ENCODE measurements at regions not wholly inside any gene's neighbourhood (a gene's known extent, or its start where the extent isn't known, plus 50 kb on each side); places are given as distances from the start of the nearest gene placed in this dataset.
A peak's percentile ranks its signal among the peaks of the same experiment; 100 is the strongest.

GRCh38 chr3:117660941-117661817 is 951.6 kb downstream of the TUSC7 start:
- no peak overlapping the region for H3K4me3 Mint-ChIP-seq
- H3K27ac Mint-ChIP-seq, result no peak overlapping the region
- no peaks in the 10 kb centered on the region for H3K9me3 Mint-ChIP-seq
- no peaks in the 10 kb centered on the region for H3K4me1 Mint-ChIP-seq
- no peaks in the 10 kb centered on the region for H3K36me3 Mint-ChIP-seq
- H3K27me3 Mint-ChIP-seq, result no peaks in the 10 kb centered on the region
- ATAC-seq, result no peak

GRCh38 chr3:117661818-117662095 is 952.2 kb downstream of the TUSC7 start:
- H3K4me3 Mint-ChIP-seq, result no peak overlapping the region
- no peak overlapping the region for H3K27ac Mint-ChIP-seq
- no peak for ATAC-seq
- H3K27me3 Mint-ChIP-seq, result no peaks in the 10 kb centered on the region
- no peaks in the 10 kb centered on the region for H3K9me3 Mint-ChIP-seq
- no peaks in the 10 kb centered on the region for H3K4me1 Mint-ChIP-seq
- no peaks in the 10 kb centered on the region for H3K36me3 Mint-ChIP-seq

- H3K4me3 Mint-ChIP-seq, result no peak overlapping the region
- H3K36me3 Mint-ChIP-seq, result no peaks in the 10 kb centered on the region
- H3K27me3 Mint-ChIP-seq, result no peaks in the 10 kb centered on the region
- no peaks in the 10 kb centered on the region for H3K9me3 Mint-ChIP-seq
- ATAC-seq, result no peak
- H3K4me1 Mint-ChIP-seq, result no peaks in the 10 kb centered on the region
- H3K27ac Mint-ChIP-seq, result no peak overlapping the region
Measured at GRCh38 chr3:117665296-117665695, 955.7 kb downstream of the TUSC7 start.

GRCh38 chr3:117666325-117666724 is 956.7 kb downstream of the TUSC7 start:
- Mint-ChIP-seq H3K4me3 (no peak overlapping the region), H3K27ac (no peak overlapping the region), H3K4me1 (no peaks in the 10 kb centered on the region), H3K9me3 (no peaks in the 10 kb centered on the region), H3K27me3 (no peaks in the 10 kb centered on the region), H3K36me3 (no peaks in the 10 kb centered on the region)
- no peak for ATAC-seq

GRCh38 chr3:117666812-117667211 is 957.2 kb downstream of the TUSC7 start:
- Mint-ChIP-seq H3K9me3 (no peaks in the 10 kb centered on the region), H3K36me3 (no peaks in the 10 kb centered on the region), H3K27ac (no peak overlapping the region), H3K4me3 (no peak overlapping the region), H3K4me1 (no peaks in the 10 kb centered on the region), H3K27me3 (no peaks in the 10 kb centered on the region)
- no peak for ATAC-seq

GRCh38 chr3:117669774-117670173 is 960.2 kb downstream of the TUSC7 start:
- no peaks in the 10 kb centered on the region for H3K9me3 Mint-ChIP-seq
- H3K36me3 Mint-ChIP-seq, result no peaks in the 10 kb centered on the region
- H3K4me1 Mint-ChIP-seq, result no peaks in the 10 kb centered on the region

GRCh38 chr3:117671722-117672318 is 962.2 kb downstream of the TUSC7 start:
- Mint-ChIP-seq H3K27me3 (no peaks in the 10 kb centered on the region), H3K4me3 (no peak overlapping the region), H3K36me3 (no peaks in the 10 kb centered on the region), H3K4me1 (no peaks in the 10 kb centered on the region), H3K27ac (no peak overlapping the region), H3K9me3 (no peaks in the 10 kb centered on the region)
- no peak for ATAC-seq

More at GRCh38 chr3:117669774-117670173, 960.2 kb downstream of the TUSC7 start:
- peak; percentile 17 for ATAC-seq
- no peak overlapping the region for H3K4me3 Mint-ChIP-seq
- no peaks in the 10 kb centered on the region for H3K27me3 Mint-ChIP-seq
- H3K27ac Mint-ChIP-seq, result no peak overlapping the region

GRCh38 chr3:117674321-117674720 is 964.7 kb downstream of the TUSC7 start:
- H3K27ac Mint-ChIP-seq, result no peak overlapping the region
- no peak for ATAC-seq
- no peaks in the 10 kb centered on the region for H3K9me3 Mint-ChIP-seq
- no peaks in the 10 kb centered on the region for H3K27me3 Mint-ChIP-seq
- no peak overlapping the region for H3K4me3 Mint-ChIP-seq
- no peaks in the 10 kb centered on the region for H3K36me3 Mint-ChIP-seq
- H3K4me1 Mint-ChIP-seq, result no peaks in the 10 kb centered on the region

GRCh38 chr3:117681619-117682018 is 972.0 kb downstream of the TUSC7 start:
- ATAC-seq, result no peak
- no peaks in the 10 kb centered on the region for H3K4me1 Mint-ChIP-seq
- H3K4me3 Mint-ChIP-seq, result no peak overlapping the region
- H3K27me3 Mint-ChIP-seq, result no peaks in the 10 kb centered on the region
- no peaks in the 10 kb centered on the region for H3K9me3 Mint-ChIP-seq
- no peaks in the 10 kb centered on the region for H3K36me3 Mint-ChIP-seq
- H3K27ac Mint-ChIP-seq, result no peak overlapping the region

- no peak for ATAC-seq
- no peaks in the 10 kb centered on the region for H3K9me3 Mint-ChIP-seq
Measured at GRCh38 chr3:117687096-117687495, 977.5 kb downstream of the TUSC7 start.

GRCh38 chr3:117688583-117688982 is 979.0 kb downstream of the TUSC7 start:
- no peak for ATAC-seq
- Mint-ChIP-seq H3K9me3 (no peaks in the 10 kb centered on the region), H3K4me1 (no peaks in the 10 kb centered on the region), H3K36me3 (no peaks in the 10 kb centered on the region), H3K27ac (no peak overlapping the region), H3K27me3 (no peaks in the 10 kb centered on the region), H3K4me3 (no peak overlapping the region)

More at GRCh38 chr3:117687096-117687495, 977.5 kb downstream of the TUSC7 start:
- H3K4me1 Mint-ChIP-seq, result no peaks in the 10 kb centered on the region
- H3K27ac Mint-ChIP-seq, result no peak overlapping the region
- H3K4me3 Mint-ChIP-seq, result no peak overlapping the region
- no peaks in the 10 kb centered on the region for H3K27me3 Mint-ChIP-seq
- H3K36me3 Mint-ChIP-seq, result no peaks in the 10 kb centered on the region

- Mint-ChIP-seq H3K27me3 (no peaks in the 10 kb centered on the region), H3K4me3 (no peak overlapping the region), H3K27ac (no peak overlapping the region), H3K9me3 (no peaks in the 10 kb centered on the region), H3K36me3 (no peaks in the 10 kb centered on the region), H3K4me1 (no peaks in the 10 kb centered on the region)
- no peak for ATAC-seq
Measured at GRCh38 chr3:117691526-117691925, 981.9 kb downstream of the TUSC7 start.

- no peak for ATAC-seq
- Mint-ChIP-seq H3K4me1 (no peaks in the 10 kb centered on the region), H3K9me3 (no peaks in the 10 kb centered on the region), H3K27ac (no peak overlapping the region), H3K4me3 (no peak overlapping the region), H3K36me3 (no peaks in the 10 kb centered on the region), H3K27me3 (no peaks in the 10 kb centered on the region)
Measured at GRCh38 chr3:117692416-117692995, 982.9 kb downstream of the TUSC7 start.

GRCh38 chr3:117695321-117695720 is 985.7 kb downstream of the TUSC7 start:
- H3K36me3 Mint-ChIP-seq, result no peaks in the 10 kb centered on the region
- no peaks in the 10 kb centered on the region for H3K9me3 Mint-ChIP-seq
- no peak overlapping the region for H3K4me3 Mint-ChIP-seq
- H3K27ac Mint-ChIP-seq, result no peak overlapping the region
- H3K4me1 Mint-ChIP-seq, result no peaks in the 10 kb centered on the region
- no peak for ATAC-seq
- no peaks in the 10 kb centered on the region for H3K27me3 Mint-ChIP-seq

- H3K36me3 Mint-ChIP-seq, result no peaks in the 10 kb centered on the region
- H3K9me3 Mint-ChIP-seq, result no peaks in the 10 kb centered on the region
- no peaks in the 10 kb centered on the region for H3K27me3 Mint-ChIP-seq
- no peak for ATAC-seq
- no peak overlapping the region for H3K27ac Mint-ChIP-seq
- H3K4me3 Mint-ChIP-seq, result no peak overlapping the region
- H3K4me1 Mint-ChIP-seq, result no peaks in the 10 kb centered on the region
Measured at GRCh38 chr3:117695871-117696645, 986.5 kb downstream of the TUSC7 start.
